Left ventricle myocardium inferior (tissue), 1 donor: ENCODE measurements at regions not wholly inside any gene's neighbourhood (a gene's known extent, or its start where the extent isn't known, plus 50 kb on each side); places are given as distances from the start of the nearest gene placed in this dataset.

Experiments
- DNase-seq: peaks from one replicate; pipeline ENCODE4 v3.0.0-alpha.2; 2020
- H3K27ac ChIP-seq: fragments of 200-600 bp; replicated peaks from 2 replicates; pipeline ENCODE4 v1.8.0; 2021
- H3K27me3 ChIP-seq: fragments of 200-600 bp; 2 replicates; pipeline ENCODE4 v1.8.0; 2021; ENCODE audit warnings: low read depth
- H3K36me3 ChIP-seq: fragments of 200-600 bp; 2 replicates; pipeline ENCODE4 v1.8.0; 2021
- H3K4me1 ChIP-seq: fragments of 200-600 bp; 2 replicates; pipeline ENCODE4 v1.8.0; 2021
- H3K4me3 ChIP-seq: fragments of 200-600 bp; 2 replicates; pipeline ENCODE4 v1.8.0; 2021; ENCODE audit warnings: mild to moderate bottlenecking, moderate library complexity
- H3K9me3 ChIP-seq: fragments of 200-600 bp; replicated peaks from 2 replicates; pipeline ENCODE4 v1.8.0; 2021
- CTCF ChIP-seq: fragments of 200-600 bp; IDR thresholded peaks from 2 replicates; pipeline ENCODE4 v1.8.0; 2021; ENCODE audit warnings: antibody characterized with exemption, mild to moderate bottlenecking, borderline replicate concordance
- intact Hi-C: fragments of 100-400 bp; cut with micrococcal nuclease; formaldehyde crosslinking; loops from one replicate; pipeline ENCODE4 v1.11.0; 2022
- donor health status: DM: no; HTN: yes; CAD: no; lungs with severe emphysema.

GRCh38 chrX:68994891-68995255 lies 166.1 kb downstream of the EFNB1 start:
- Histone ChIP-seq H3K27ac (peak overlapping the region; percentile 85), H3K27me3 (no peaks in the 10 kb centered on the region), H3K9me3 (no peaks in the 10 kb centered on the region), H3K36me3 (no peaks in the 10 kb centered on the region), H3K4me3 (no peak overlapping the region), H3K4me1 (peaks cover 55% of the 10 kb centered on the region)
- intact Hi-C loops: no loop called here
- TF ChIP-seq CTCF: no peak
- DNase-seq: no peak

DNA sequence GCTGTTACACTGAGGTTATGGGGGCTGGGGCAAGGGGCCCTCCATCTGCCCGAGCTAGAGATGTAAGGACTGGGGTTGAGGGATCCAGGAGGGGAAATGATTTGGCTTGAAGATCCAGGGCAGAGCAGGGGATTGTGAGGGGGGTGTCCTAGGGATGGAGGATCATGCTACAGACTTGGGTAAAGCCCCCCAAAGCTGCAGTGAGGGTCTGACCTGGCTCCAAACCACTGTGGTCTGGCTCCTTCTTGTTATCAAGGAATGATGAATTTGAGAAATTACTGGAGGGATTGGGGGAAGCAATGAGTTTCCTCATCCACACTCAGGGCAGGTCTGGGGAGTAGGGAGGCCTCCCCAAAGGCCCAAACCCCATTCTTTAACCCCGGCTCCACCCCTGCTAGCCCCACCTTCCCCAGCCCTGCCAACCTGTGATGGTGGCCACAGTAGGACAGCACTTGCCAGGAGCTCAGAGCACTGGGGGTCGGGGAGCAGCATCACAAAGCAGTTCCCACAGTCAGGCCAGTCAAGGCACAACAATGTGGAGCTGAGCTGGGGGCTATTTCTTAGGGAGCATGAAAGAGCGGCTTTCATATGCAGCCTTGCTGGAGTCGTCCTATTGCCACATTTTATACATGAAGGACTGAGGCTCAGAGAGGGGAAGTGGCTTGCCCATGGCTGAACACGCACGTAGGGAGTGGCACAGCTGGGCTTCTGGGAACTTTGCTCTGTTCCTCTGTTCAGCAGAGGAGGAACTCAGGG lies 165.5 kb downstream of the EFNB1 start:
- Histone ChIP-seq H3K4me1 (peaks cover 61% of the 10 kb centered on the region), H3K27me3 (no peaks in the 10 kb centered on the region), H3K27ac (no peak overlapping the region), H3K9me3 (no peaks in the 10 kb centered on the region), H3K4me3 (no peak overlapping the region), H3K36me3 (no peaks in the 10 kb centered on the region)
- no peak for TF ChIP-seq CTCF
- no peak for DNase-seq
- intact Hi-C loops: no loop called here

GRCh38 chrX:68992821-68993397 lies 164.1 kb downstream of the EFNB1 start:
- intact Hi-C loops: no loop called here
- Histone ChIP-seq H3K9me3 (no peaks in the 10 kb centered on the region), H3K36me3 (no peaks in the 10 kb centered on the region), H3K4me3 (no peak overlapping the region), H3K27me3 (no peaks in the 10 kb centered on the region), H3K27ac (no peak overlapping the region), H3K4me1 (peaks cover 49% of the 10 kb centered on the region)
- DNase-seq: no peak
- no peak for TF ChIP-seq CTCF

GRCh38 chrX:68991691-68992345 lies 163.0 kb downstream of the EFNB1 start:
- no peak for DNase-seq
- Histone ChIP-seq H3K4me3 (no peak overlapping the region), H3K4me1 (peaks cover 39% of the 10 kb centered on the region), H3K27me3 (no peaks in the 10 kb centered on the region), H3K9me3 (no peaks in the 10 kb centered on the region), H3K27ac (no peak overlapping the region), H3K36me3 (no peaks in the 10 kb centered on the region)
- no peak for TF ChIP-seq CTCF
- intact Hi-C loops: no loop called here

- no peaks in the 10 kb centered on the region for H3K9me3 ChIP-seq
- DNase-seq: no peak
- TF ChIP-seq CTCF: no peak
- H3K27ac ChIP-seq: no peak overlapping the region
- intact Hi-C loops: no loop called here
- H3K27me3 ChIP-seq: no peaks in the 10 kb centered on the region
- peaks cover 31% of the 10 kb centered on the region for H3K4me1 ChIP-seq
- no peak overlapping the region for H3K4me3 ChIP-seq
- no peaks in the 10 kb centered on the region for H3K36me3 ChIP-seq
Observed at GRCh38 chrX:68990948-68991347, 162.1 kb downstream of the EFNB1 start.
